ENCODE measurements at regions not wholly inside any gene's neighbourhood (a gene's known extent, or its start where the extent isn't known, plus 50 kb on each side); places are given as distances from the start of the nearest gene placed in this dataset.
"Not testable (repeated sequence)": the region's sequence is repeated elsewhere in the genome, so short reads cannot be mapped to it uniquely, and the experiment has no call there.

- TF ChIP-seq EZH2 (IDR thresholded peaks at IDR 0.05; ENCODE audit: borderline replicate concordance, low read depth, low read length, poor library complexity, severe bottlenecking) (no peak), CTCF (conservative IDR thresholded peaks at IDR 0.05; ENCODE audit: low read depth, low read length) (no peak)
- CTCF ChIA-PET, result no interaction called here
Measured at GRCh38 chr10:125257521-125258108, 97.3 kb upstream of the CTBP2 start.

DNA sequence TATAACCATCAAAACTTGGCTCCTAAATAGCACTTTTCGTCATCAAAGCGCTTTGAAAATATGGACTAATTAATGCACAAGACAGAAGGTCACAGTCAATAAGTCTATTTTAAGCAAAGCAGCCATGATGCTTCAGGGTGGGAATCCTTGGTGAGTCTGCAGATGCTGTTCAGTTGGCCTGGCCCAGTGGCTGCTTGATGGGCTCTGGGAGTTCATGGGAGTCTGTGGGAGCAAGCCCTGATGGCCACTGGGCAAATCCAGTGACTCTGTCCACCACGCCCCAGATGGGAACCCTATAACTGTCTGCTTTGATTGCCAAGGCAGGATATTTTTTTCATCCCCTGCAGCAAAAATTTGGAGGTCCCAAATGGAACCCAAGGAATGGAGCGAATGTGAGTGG, 95.7 kb upstream of the CTBP2 start:
- Histone ChIP-seq H3K27ac (ENCODE audit: low read depth, low read length, poor library complexity, severe bottlenecking) (no peak overlapping the region), H3K9me3 (ENCODE audit: low read depth, low read length, poor library complexity, severe bottlenecking) (no peaks in the 10 kb centered on the region), H3K4me3 (ENCODE audit: low read depth, low read length, poor library complexity, severe bottlenecking) (no peak overlapping the region), H3K27me3 (replicated peaks; ENCODE audit: insufficient read depth, low read depth, low read length, poor library complexity) (no peaks in the 10 kb centered on the region), H3K36me3 (ENCODE audit: insufficient read depth, low read length, poor library complexity, severe bottlenecking) (no peaks in the 10 kb centered on the region), H3K4me1 (ENCODE audit: insufficient read depth, low read length, poor library complexity, severe bottlenecking) (no peaks in the 10 kb centered on the region)
- CTCF ChIA-PET, result no interaction called here
- DNase-seq (ENCODE audit: low spot score), result no peak
- BruUV-seq (replicated peaks), result no TSS peak
- POLR2A ChIA-PET (ENCODE audit: low non-redundant PET), result no interaction called here
- intact Hi-C loops (cut with micrococcal nuclease; ENCODE audit: unreplicated experiment), result no loop called here
- TF ChIP-seq CTCF (conservative IDR thresholded peaks at IDR 0.05; ENCODE audit: low read depth, low read length), result no peak
- no peak for TF ChIP-seq EZH2 (IDR thresholded peaks at IDR 0.05; ENCODE audit: borderline replicate concordance, low read depth, low read length, poor library complexity, severe bottlenecking)

More at GRCh38 chr10:125257521-125258108, 97.3 kb upstream of the CTBP2 start:
- POLR2A ChIA-PET (ENCODE audit: low non-redundant PET), result no interaction called here
- no peak for DNase-seq (ENCODE audit: low spot score)
- Histone ChIP-seq H3K9me3 (ENCODE audit: low read depth, low read length, poor library complexity, severe bottlenecking) (no peaks in the 10 kb centered on the region), H3K27me3 (replicated peaks; ENCODE audit: insufficient read depth, low read depth, low read length, poor library complexity) (no peaks in the 10 kb centered on the region), H3K36me3 (ENCODE audit: insufficient read depth, low read length, poor library complexity, severe bottlenecking) (no peaks in the 10 kb centered on the region), H3K4me3 (ENCODE audit: low read depth, low read length, poor library complexity, severe bottlenecking) (no peak overlapping the region), H3K4me1 (ENCODE audit: insufficient read depth, low read length, poor library complexity, severe bottlenecking) (no peaks in the 10 kb centered on the region), H3K27ac (ENCODE audit: low read depth, low read length, poor library complexity, severe bottlenecking) (no peak overlapping the region)
- intact Hi-C loops (cut with micrococcal nuclease; ENCODE audit: unreplicated experiment), result no loop called here
- no TSS peak for BruUV-seq (replicated peaks)

GRCh38 chr10:125252937-125253336, 92.6 kb upstream of the CTBP2 start:
- H3K4me3 ChIP-seq (ENCODE audit: low read depth, low read length, poor library complexity, severe bottlenecking), result no peak overlapping the region
- H3K27ac ChIP-seq (ENCODE audit: low read depth, low read length, poor library complexity, severe bottlenecking), result no peak overlapping the region
- POLR2A ChIA-PET (ENCODE audit: low non-redundant PET), result no interaction called here
- TF ChIP-seq CTCF (conservative IDR thresholded peaks at IDR 0.05; ENCODE audit: low read depth, low read length) (no peak), EZH2 (IDR thresholded peaks at IDR 0.05; ENCODE audit: borderline replicate concordance, low read depth, low read length, poor library complexity, severe bottlenecking) (no peak)
- no TSS peak for BruUV-seq (replicated peaks)
- H3K4me1 ChIP-seq (ENCODE audit: insufficient read depth, low read length, poor library complexity, severe bottlenecking), result no peaks in the 10 kb centered on the region
- H3K9me3 ChIP-seq (ENCODE audit: low read depth, low read length, poor library complexity, severe bottlenecking), result no peaks in the 10 kb centered on the region
- intact Hi-C loops (cut with micrococcal nuclease; ENCODE audit: unreplicated experiment), result no loop called here
- no peak for DNase-seq (ENCODE audit: low spot score)
- CTCF ChIA-PET, result no interaction called here
- peaks cover 14% of the 10 kb centered on the region for H3K27me3 ChIP-seq (replicated peaks; ENCODE audit: insufficient read depth, low read depth, low read length, poor library complexity)
- no peaks in the 10 kb centered on the region for H3K36me3 ChIP-seq (ENCODE audit: insufficient read depth, low read length, poor library complexity, severe bottlenecking)

DNA sequence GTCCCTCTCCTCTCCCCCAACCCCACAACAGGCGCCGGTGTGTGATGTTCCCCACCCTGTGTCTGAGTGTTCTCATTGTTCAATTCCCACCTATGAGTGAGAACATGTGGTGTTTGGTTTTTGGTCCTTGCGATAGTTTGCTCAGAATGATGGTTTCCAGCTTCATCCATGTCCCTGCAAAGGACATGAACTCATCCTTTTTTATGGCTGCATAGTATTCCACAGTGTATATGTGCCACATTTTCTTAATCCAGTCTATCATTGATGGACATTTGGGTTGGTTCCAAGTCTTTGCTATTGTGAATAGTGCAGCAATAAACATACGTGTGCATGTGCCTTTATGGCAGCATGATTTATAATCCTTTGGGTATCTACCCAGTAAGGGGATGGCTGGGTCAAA, 90.5 kb upstream of the CTBP2 start:
- H3K9me3 ChIP-seq (ENCODE audit: low read depth, low read length, poor library complexity, severe bottlenecking); POLR2A ChIA-PET (ENCODE audit: low non-redundant PET); BruUV-seq (replicated peaks); H3K36me3 ChIP-seq (ENCODE audit: insufficient read depth, low read length, poor library complexity, severe bottlenecking); H3K4me3 ChIP-seq (ENCODE audit: low read depth, low read length, poor library complexity, severe bottlenecking); DNase-seq (ENCODE audit: low spot score); CTCF ChIA-PET; intact Hi-C loops (cut with micrococcal nuclease; ENCODE audit: unreplicated experiment); H3K27ac ChIP-seq (ENCODE audit: low read depth, low read length, poor library complexity, severe bottlenecking); H3K4me1 ChIP-seq (ENCODE audit: insufficient read depth, low read length, poor library complexity, severe bottlenecking): not testable (repeated sequence)
- peaks cover 16% of the 10 kb centered on the region for H3K27me3 ChIP-seq (replicated peaks; ENCODE audit: insufficient read depth, low read depth, low read length, poor library complexity)
